Fibroblast of peridontal ligament (primary cell): ENCODE measurements at regions not wholly inside any gene's neighbourhood (a gene's known extent, or its start where the extent isn't known, plus 50 kb on each side); places are given as distances from the start of the nearest gene placed in this dataset.

Source experiments
- DNase-seq: peaks from one replicate; pipeline ENCODE4 v3.0.0-alpha.2; 2010; ENCODE audit errors: extremely low read depth

- DNase-seq: peak; percentile 61
These were observed 625.5 kb upstream of the ZNF717 start for GRCh38 chr3:76410762-76411281.

- DNase-seq: no peak
These were observed 624.5 kb upstream of the ROBO2 start for GRCh38 chr3:76415384-76415783.

- no peak for DNase-seq
These were observed 610.2 kb upstream of the ROBO2 start for GRCh38 chr3:76429581-76430177.

- no peak for DNase-seq
These were observed 607.5 kb upstream of the ROBO2 start for GRCh38 chr3:76432396-76432795.

GRCh38 chr3:76436894-76437293, 603.0 kb upstream of the ROBO2 start:
- DNase-seq: peak; percentile 87

- peak; percentile 44 for DNase-seq
These were observed 600.9 kb upstream of the ROBO2 start for GRCh38 chr3:76438971-76439370.

- no peak for DNase-seq
These were observed 597.5 kb upstream of the ROBO2 start for GRCh38 chr3:76442374-76442915.

GRCh38 chr3:76456322-76456721, 583.6 kb upstream of the ROBO2 start:
- no peak for DNase-seq

- DNase-seq: no peak
These were observed 576.4 kb upstream of the ROBO2 start for GRCh38 chr3:76463501-76463900.

- DNase-seq: peak; percentile 73
These were observed 569.6 kb upstream of the ROBO2 start for GRCh38 chr3:76470285-76470684.

GRCh38 chr3:76474632-76475031, 565.3 kb upstream of the ROBO2 start:
- no peak for DNase-seq

- no peak for DNase-seq
These were observed 560.7 kb upstream of the ROBO2 start for GRCh38 chr3:76479161-76479650.

GRCh38 chr3:76482510-76482909, 557.4 kb upstream of the ROBO2 start:
- DNase-seq: no peak

GRCh38 chr3:76487446-76487845, 552.5 kb upstream of the ROBO2 start:
- DNase-seq: no peak

- DNase-seq: no peak
These were observed 549.8 kb upstream of the ROBO2 start for GRCh38 chr3:76490064-76490463.

- DNase-seq: no peak
These were observed 544.7 kb upstream of the ROBO2 start for GRCh38 chr3:76495216-76495615.

GRCh38 chr3:76497636-76498035, 542.3 kb upstream of the ROBO2 start:
- DNase-seq: peak; percentile 15

GRCh38 chr3:76500746-76501275, 539.1 kb upstream of the ROBO2 start:
- DNase-seq: peak; percentile 14

GRCh38 chr3:76501315-76501714, 538.6 kb upstream of the ROBO2 start:
- DNase-seq: no peak

- DNase-seq: no peak
These were observed 537.8 kb upstream of the ROBO2 start for GRCh38 chr3:76502076-76502475.

- no peak for DNase-seq
These were observed 534.6 kb upstream of the ROBO2 start for GRCh38 chr3:76505202-76505845.

- DNase-seq: no peak
These were observed 530.6 kb upstream of the ROBO2 start for GRCh38 chr3:76509179-76509830.
